ENCODE measurements at regions not wholly inside any gene's neighbourhood (a gene's known extent, or its start where the extent isn't known, plus 50 kb on each side); places are given as distances from the start of the nearest gene placed in this dataset.
"Not testable (repeated sequence)": the region's sequence is repeated elsewhere in the genome, so short reads cannot be mapped to it uniquely, and the experiment has no call there.

- DNase-seq = no peak
Measured at GRCh38 chr3:106276151-106276550, 407.3 kb upstream of the CBLB start.

GRCh38 chr3:106276755-106277612, 408.2 kb upstream of the CBLB start:
- DNase-seq = no peak

DNA sequence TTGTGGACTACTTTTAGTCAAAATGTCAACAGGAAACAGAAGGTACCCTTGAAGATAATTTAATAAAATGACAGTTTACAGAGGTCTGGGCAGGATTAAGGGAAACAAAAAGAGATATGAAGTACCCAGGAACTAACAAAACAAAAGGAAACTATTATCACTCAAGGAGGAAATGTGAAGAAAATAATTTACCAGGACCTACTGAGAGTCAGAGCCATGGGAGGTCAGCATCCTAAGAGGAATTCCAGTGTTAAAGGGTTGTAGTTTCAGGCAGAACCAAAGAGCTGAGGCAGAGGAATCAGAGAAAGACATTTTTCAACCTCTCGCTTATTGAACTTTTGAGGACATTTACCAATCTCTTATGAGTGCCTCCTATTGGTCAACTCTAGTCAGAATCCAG, 408.9 kb upstream of the CBLB start:
- DNase-seq = no peak

GRCh38 chr3:106281221-106281620, 412.4 kb upstream of the CBLB start:
- DNase-seq = no peak

- DNase-seq = no peak
Measured at GRCh38 chr3:106282943-106283342, 414.1 kb upstream of the CBLB start.

DNA sequence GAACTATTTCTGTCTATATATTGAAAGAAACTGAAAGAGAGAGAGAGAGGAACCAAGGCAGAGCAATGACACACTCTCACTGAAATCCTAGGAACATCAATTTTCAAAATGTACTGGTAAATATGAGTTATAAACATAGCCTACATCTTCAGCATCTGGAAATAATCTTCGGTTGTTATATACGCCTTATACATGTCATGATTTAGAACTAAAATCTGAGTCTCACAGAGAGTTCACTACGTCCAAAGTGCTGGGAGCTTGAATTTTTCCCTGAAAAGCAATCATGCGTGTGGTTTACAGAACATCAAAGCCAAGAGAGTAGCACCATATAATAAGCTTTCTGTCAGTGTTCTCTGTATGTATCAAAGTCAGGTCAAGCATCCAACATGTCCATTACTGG, 420.0 kb upstream of the CBLB start:
- no peak for DNase-seq

DNA sequence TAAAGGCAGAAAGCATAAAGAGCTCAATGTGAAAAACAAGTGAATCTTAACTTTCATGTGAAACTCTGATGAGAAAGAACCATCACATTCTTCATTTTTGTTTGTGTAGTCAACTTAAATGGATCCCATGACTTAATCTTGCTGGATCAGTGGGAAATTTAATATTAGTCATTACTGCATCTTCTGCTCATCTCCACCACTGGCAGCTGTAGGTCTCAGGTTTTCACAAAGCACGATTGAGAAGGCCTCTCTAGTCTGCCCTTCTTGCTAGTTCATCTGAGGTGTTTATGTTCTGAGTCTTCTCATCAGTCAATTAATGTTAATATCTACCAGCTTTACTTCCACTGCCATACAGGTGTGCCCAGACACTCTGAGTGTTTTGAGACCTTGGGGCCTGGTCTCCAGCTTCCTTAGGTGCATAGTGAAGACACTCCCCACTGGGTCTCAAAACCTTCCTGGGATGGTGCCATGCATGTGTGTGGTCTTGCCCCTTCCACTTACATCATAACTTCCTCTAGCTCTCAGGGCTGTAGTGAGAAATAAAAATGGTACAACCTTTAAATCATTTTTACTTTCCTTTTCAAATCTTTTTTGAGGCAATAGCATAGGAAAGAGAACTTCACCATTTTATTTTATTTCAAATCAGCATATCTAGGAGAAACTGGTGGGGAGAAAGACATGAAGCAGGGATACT, 421.6 kb upstream of the CBLB start:
- no peak for DNase-seq

DNA sequence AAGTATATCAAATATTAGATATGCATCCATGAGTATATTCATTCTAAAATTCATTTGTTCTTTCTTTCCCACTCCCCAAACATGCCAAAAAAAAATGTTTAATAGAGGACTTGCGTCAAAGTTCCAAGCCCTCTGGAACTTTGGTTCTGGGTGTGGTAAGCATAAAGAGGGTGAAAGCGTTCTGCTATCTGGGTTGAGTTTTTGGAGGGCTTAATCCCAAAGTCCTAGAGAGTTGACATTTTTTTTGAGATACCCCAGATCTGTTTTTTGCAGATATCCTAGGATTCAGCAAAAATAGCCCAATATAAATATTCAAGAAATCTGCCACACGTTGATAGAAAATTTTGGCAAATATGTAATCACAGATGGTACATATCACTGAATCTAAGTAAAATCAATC, 424.3 kb upstream of the CBLB start:
- no peak for DNase-seq

- no peak for DNase-seq
Measured at GRCh38 chr3:106294121-106294520, 425.3 kb upstream of the CBLB start.

- DNase-seq = no peak
Measured at GRCh38 chr3:106296062-106296461, 427.2 kb upstream of the CBLB start.

DNA sequence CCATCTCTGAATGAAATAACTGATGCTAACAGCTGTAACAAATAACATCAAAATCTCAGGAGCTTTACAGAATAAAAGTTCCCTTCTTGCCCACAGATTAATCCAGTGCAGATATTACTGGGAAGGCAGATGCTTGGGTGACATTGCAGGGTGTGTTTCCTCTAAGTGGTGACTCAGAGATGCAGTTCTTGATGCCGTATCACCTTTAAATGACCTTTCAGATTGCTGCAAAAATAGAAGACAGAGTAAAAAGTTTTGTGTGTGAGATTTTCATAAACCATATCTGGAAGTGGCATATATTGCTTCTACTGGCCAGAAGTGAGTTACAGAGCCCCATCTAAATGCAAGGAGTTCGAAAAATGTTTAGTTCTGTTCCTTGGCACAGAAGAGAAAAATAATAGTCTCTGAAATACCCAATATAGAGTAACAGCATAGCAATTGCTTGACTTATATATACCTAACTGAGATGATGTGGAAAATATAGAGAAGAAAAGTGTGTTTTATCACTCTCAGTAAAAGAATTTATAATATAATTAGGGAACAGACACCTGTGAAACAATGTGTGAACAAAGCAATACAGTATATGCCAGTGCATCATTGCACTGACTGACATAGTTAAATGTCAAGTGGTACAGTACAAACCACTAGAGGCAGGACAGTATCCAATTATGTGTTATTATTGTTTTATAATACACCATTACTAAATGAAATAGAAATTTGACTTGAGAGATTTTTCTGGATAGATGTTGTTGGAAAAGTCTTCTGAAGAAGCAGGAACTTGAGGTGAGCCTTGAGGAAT, 430.7 kb upstream of the CBLB start:
- no peak for DNase-seq

- no peak for DNase-seq
Measured at GRCh38 chr3:106302451-106303221, 433.8 kb upstream of the CBLB start.

GRCh38 chr3:106303766-106304165, 435.0 kb upstream of the CBLB start:
- DNase-seq = no peak

DNA sequence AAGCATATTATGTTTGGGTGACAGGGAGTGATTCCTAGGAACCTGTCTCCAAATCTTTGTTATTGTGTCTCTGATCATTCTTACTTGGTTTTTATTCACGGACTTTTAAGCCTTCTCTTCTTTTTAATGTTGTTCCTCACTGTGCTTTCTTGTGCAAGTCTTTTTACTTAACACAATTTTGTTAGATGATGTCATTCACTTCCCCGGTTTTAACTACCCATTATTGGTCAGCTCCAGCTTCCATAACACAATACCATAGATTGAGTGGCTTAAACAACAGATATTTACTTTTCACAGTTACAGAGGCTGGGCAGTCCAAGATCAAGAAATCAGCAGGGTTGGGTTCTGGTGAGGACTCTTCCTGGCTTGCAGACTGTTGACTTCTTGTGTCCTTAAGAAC, 436.3 kb upstream of the CBLB start:
- no peak for DNase-seq

DNA sequence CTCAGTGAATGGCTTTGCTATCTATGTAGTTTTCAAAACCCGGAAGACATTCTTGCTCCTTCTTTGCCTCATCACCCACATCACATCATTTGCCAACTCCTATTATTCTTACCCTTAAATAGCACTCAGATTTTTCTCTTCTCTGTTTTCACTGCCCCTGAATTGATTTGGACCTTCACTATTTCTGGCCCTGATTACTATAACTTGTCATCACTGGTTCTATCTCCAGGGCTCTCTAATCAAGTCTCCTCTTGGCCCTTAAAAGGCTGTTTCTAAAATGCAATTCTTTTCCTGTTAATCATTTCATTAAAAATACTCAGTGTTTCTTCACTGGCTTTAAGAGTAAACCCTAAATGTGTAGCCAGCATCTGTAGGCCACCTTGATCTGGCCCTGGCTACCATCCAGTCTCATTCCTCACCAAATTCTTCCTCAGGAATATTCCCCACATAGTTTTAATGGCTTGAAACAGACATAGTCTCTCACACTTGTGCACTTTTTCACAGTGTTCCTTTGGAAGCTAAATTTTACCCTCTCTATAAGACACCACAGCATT, 437.1 kb upstream of the CBLB start:
- DNase-seq = no peak

GRCh38 chr3:106309274-106309673, 440.5 kb upstream of the CBLB start:
- DNase-seq = no peak

DNA sequence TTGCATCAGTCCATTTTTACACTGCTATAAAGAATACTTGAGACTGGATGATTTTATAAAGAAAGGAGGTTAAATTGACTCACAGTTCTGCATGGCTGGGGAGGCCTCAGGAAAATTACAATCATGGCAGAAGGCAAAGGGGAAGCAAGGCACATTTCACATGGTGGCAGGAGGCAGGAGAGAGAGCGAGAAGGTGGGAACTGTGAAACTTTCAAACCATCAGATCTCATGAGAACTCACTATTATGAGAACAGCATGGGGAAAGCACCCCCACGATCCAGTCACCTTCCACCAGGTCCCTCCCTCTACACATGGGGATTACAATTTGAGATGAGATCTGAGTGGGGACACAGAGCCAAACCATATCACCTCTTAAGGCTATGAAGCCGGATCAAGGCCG, 441.0 kb upstream of the CBLB start:
- DNase-seq = not testable (repeated sequence)

GRCh38 chr3:106317141-106318055, 448.6 kb upstream of the CBLB start:
- no peak for DNase-seq

DNA sequence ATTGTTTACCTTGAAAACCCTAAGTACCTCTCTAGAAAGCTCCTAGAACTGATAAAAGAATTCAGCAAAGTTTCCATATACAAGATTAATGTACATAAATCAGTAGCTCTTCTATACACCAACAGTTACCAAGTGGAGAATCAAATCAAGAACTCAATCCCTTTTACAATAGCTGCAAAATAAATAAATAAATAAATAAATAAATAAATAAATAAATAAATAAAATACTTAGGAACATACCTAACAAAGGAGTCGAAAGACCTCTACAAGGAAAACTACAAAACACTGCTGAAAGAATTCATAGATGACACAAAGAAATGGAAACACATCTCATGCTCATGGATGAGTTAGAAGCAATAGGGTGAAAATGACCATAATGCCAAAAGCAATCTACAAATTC, 452.6 kb upstream of the CBLB start:
- DNase-seq = not testable (repeated sequence)

- DNase-seq = no peak
Measured at GRCh38 chr3:106323586-106323985, 454.8 kb upstream of the CBLB start.

DNA sequence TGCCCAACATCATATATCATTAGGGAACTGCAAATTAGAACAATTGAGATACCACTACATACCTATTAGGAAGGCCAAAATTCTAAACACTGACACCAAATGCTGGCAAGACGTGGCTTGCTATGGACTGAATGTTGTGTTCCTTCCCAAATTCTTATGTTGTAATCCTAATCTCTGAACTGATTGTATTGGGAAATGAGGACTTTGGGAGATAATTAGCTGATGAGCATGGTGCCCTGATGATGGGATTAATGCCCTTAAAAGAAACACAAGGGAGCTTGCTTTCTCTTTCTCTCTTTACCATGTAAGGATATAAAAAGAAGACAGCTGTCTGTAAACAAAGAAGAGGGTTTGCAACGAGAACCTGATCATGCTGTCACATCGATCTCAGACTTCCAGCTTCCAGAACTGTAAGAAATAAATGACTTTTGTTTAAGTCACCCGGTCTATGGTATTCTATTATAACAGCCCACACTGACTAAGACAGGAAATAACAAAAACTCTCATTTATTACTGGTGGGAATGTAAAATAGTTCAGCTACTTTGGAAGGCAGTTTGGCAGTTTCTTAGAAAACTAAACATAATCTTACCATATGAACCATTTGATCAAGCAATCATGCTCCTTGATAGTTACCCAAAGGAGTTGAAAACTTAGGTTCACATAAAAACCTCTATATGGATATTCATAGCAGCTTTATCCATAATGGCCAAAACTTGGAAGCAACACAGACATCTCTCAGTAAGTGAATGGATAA, 458.3 kb upstream of the CBLB start:
- DNase-seq = no peak
